SJSA1 (cell line): ENCODE measurements at regions not wholly inside any gene's neighbourhood (a gene's known extent, or its start where the extent isn't known, plus 50 kb on each side); places are given as distances from the start of the nearest gene placed in this dataset.

Experiments
- DNase-seq, 2 experiments: peaks; one replicate each; pipeline ENCODE4 v3.0.0-alpha.2; 2015 to 2020; ENCODE audit warnings: low spot score in 2 of 2, low read depth in 1 of 2
- H3K27ac ChIP-seq: fragments of 250-450 bp; sonication (Bioruptor Pico); 2 replicates; pipeline ENCODE4 v1.5.1; 2020; ENCODE audit warnings: mild to moderate bottlenecking, moderate library complexity
- H3K27me3 ChIP-seq: fragments of 250-450 bp; sonication (Bioruptor Pico); replicated peaks from 2 replicates; pipeline ENCODE4 v1.5.1; 2020; ENCODE audit warnings: mild to moderate bottlenecking, moderate library complexity
- H3K36me3 ChIP-seq: fragments of 250-450 bp; sonication (Bioruptor Pico); 2 replicates; pipeline ENCODE4 v1.5.1; 2020; ENCODE audit warnings: mild to moderate bottlenecking
- H3K4me1 ChIP-seq: fragments of 250-450 bp; sonication (Bioruptor Pico); replicated peaks from 2 replicates; pipeline ENCODE4 v1.6.1; 2021; ENCODE audit warnings: mild to moderate bottlenecking
- H3K4me3 ChIP-seq: fragments of 250-450 bp; sonication (Bioruptor Pico); 2 replicates; pipeline ENCODE4 v1.5.1; 2020; ENCODE audit warnings: mild to moderate bottlenecking
- H3K9me3 ChIP-seq: fragments of 250-450 bp; sonication (Bioruptor Pico); replicated peaks from 2 replicates; pipeline ENCODE4 v1.5.1; 2020; ENCODE audit warnings: mild to moderate bottlenecking

DNA sequence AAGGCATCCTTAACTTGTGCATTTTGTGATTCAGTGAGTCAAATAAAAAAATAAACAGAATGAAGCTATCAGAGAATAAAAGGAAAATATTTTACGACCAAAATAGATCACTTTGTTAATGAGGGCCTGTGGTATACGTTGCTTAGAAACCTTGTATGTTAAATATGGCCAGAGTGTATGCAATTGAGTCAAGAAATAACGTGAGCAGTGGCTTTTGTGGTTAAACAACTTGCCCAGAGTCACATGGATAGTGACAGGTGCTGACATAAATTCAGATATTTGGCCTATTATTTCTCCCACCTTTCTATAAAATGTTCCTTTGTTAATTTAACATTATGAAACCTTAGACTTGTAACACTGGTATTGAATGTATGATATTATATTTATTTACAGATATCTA lies 393.4 kb downstream of the PABPC4L start:
- no peak for DNase-seq
- Histone ChIP-seq H3K27ac (no peak overlapping the region), H3K27me3 (no peaks in the 10 kb centered on the region), H3K9me3 (no peaks in the 10 kb centered on the region), H3K4me1 (no peaks in the 10 kb centered on the region), H3K4me3 (no peak overlapping the region), H3K36me3 (no peaks in the 10 kb centered on the region)

DNA sequence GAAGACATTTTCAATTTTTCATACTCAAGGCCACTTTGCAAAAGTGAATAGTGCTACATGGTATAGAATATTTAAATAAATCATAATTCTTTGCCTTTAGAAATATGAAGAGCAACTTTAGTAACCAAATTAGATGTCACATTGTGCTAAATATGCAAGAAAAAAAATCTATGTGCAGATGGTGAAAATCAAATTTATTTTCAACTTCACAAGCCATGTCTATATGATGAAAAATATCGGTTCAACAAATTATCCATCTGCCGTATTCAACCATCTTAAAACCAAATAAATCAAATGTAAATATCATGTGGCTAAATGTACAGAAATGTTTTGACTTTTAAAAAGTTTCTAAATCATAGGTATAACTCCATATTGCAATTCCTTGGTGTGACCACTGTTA lies 398.2 kb downstream of the PABPC4L start:
- no peaks in the 10 kb centered on the region for H3K9me3 ChIP-seq
- no peak overlapping the region for H3K27ac ChIP-seq
- H3K27me3 ChIP-seq, result no peaks in the 10 kb centered on the region
- H3K4me1 ChIP-seq, result no peaks in the 10 kb centered on the region
- no peak for DNase-seq
- no peaks in the 10 kb centered on the region for H3K36me3 ChIP-seq
- H3K4me3 ChIP-seq, result no peak overlapping the region

DNA sequence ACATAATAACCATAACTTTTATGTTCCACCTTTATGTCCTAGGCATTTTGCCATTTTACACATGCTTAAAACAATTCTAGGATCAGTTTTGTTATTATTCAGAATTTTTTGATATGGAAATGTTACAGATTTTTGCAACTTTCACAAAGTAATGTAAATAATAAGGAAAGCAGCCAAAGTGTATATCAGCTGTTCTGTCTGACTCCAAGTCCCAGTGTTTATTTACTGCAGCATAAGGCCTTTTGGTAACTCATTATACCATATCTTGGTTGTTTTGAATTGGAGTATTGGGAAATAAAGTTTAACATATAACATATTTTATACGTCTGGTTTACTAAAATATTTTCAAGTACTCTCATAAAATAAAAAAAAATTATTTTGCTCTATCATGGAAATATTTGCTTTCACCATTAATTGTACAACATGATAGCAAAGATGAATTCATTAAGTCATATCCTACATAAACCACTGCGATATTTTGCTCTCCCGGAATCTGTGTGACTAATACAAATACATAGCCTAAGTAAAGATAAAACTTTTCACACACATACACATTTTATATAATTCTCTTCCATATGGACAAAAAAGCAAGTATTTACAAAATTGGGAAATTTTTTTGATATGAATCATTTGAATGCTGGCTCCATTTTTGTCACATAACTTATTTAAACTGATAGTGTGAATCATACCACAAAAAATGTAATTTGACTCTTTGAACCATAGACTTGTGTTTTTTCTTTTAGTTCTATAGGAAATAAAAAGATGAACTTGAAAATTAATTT lies 399.0 kb downstream of the PABPC4L start:
- Histone ChIP-seq H3K36me3 (no peaks in the 10 kb centered on the region), H3K4me3 (no peak overlapping the region), H3K4me1 (no peaks in the 10 kb centered on the region), H3K27me3 (no peaks in the 10 kb centered on the region), H3K9me3 (no peaks in the 10 kb centered on the region), H3K27ac (no peak overlapping the region)
- no peak for DNase-seq

DNA sequence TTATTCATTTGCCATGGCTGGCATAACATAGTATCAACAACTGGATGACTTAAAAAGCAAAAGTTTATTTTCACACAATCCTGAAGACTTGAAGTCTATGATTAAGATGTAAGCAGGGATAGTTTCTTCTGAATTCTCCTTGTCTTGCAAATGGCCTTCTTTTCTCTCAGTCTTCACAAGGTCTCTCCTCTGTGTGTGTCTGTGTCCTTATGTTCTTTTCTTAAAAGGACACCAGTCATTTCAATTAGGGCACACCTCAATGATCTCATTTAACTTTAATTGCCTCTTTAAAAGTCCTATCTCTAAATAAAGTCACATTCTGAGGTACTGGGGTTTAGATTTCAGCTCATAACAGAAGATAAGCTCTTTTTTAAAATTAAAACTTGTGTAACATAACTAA lies 399.7 kb downstream of the PABPC4L start:
- no peak for DNase-seq

DNA sequence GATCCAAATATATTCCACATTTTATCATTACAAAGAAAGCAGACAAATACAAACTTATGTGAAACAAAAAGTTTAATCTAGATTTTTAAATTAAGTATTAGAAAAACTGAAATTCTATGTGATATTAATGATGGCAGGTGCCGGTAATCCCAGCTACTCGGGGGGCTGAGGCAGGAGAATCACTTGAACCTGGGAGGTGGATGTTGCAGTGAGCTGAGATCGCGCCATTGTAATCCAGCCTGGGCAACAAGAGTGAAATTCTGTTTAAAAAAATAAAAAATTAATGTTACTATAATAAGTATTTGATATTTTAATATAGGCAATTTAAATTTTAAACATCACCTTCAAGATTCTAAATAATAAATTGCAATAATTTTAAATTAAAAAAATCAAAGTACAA lies 400.6 kb downstream of the PABPC4L start:
- no peak for DNase-seq
- Histone ChIP-seq H3K36me3 (no peaks in the 10 kb centered on the region), H3K9me3 (no peaks in the 10 kb centered on the region), H3K4me3 (no peak overlapping the region), H3K27ac (no peak overlapping the region), H3K4me1 (no peaks in the 10 kb centered on the region), H3K27me3 (no peaks in the 10 kb centered on the region)

More for the DNA sequence above, 399.7 kb downstream of the PABPC4L start:
- Histone ChIP-seq H3K4me3 (no peak overlapping the region), H3K9me3 (no peaks in the 10 kb centered on the region), H3K27ac (no peak overlapping the region), H3K36me3 (no peaks in the 10 kb centered on the region), H3K4me1 (no peaks in the 10 kb centered on the region), H3K27me3 (no peaks in the 10 kb centered on the region)

DNA sequence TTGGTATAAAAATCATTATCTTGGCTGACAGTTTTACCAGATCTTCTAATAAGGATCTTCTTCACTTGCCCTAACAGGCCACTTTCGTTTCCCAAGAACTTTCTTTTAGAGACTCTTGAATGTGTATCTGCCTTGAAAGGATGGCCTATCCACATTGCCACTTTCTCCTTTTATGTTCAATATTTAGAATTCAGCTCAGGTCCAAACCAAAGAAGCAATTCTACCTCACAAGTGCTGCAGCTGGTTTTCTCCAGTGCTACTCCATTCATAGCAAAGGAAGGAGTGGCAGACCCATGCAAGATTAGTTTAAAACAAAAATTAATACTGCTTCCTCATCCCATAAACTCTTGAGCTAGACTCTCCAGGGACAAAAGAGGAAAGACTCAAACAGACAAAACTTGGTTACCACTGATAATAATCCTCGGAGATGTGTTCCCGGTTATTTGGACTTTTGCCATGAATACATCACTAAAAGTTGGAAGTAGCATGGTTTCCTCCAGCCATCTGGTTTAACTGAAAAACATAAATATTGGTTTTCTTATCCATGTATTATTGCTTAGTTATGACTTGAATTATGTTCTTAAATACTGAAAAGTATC lies 401.8 kb downstream of the PABPC4L start:
- Histone ChIP-seq H3K27ac (no peak overlapping the region), H3K36me3 (no peaks in the 10 kb centered on the region), H3K4me3 (no peak overlapping the region), H3K4me1 (no peaks in the 10 kb centered on the region), H3K27me3 (no peaks in the 10 kb centered on the region), H3K9me3 (no peaks in the 10 kb centered on the region)
- DNase-seq, result no peak

DNA sequence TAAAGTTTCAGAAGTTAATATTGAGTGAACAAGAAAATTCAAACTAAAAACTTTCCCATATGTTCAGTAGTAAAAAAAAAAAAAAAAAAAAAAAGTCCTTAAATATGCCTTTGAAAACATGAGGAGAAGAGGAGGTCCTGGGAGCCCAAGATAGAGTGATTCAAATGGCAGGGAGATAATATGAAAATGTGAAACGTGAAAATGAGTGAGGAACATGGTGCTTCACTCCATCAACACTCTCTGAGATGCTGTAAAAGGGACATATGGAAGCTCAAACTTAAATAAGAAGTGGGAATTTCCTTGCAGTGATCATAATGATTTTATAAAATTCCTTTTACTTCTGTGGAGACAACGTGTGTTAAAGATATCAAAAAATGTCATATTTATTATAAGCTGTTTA lies 423.9 kb downstream of the PABPC4L start:
- no peaks in the 10 kb centered on the region for H3K4me1 ChIP-seq
- no peaks in the 10 kb centered on the region for H3K36me3 ChIP-seq
- H3K9me3 ChIP-seq, result no peaks in the 10 kb centered on the region
- H3K27me3 ChIP-seq, result no peaks in the 10 kb centered on the region
- no peak overlapping the region for H3K27ac ChIP-seq
- no peak overlapping the region for H3K4me3 ChIP-seq
- no peak for DNase-seq

DNA sequence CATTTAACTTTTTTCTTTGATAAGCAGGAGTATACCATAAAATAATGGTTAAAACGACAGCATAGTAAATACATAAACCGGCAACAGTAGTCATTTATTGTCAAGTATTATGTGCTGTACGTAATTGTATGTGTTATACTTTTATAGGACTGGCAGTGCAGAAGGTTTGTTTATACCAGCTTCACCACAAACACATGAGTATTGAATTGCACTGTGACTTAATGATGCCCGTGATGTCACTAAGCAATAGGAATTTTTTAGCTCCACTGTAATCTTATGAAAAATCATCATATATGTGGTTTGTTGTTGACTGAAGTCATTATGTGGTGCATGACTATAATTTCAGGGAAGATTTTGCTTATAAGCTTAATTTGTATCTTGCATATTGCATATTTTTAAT lies 424.6 kb downstream of the PABPC4L start:
- H3K4me3 ChIP-seq, result no peak overlapping the region
- DNase-seq, result no peak
- no peaks in the 10 kb centered on the region for H3K36me3 ChIP-seq

DNA sequence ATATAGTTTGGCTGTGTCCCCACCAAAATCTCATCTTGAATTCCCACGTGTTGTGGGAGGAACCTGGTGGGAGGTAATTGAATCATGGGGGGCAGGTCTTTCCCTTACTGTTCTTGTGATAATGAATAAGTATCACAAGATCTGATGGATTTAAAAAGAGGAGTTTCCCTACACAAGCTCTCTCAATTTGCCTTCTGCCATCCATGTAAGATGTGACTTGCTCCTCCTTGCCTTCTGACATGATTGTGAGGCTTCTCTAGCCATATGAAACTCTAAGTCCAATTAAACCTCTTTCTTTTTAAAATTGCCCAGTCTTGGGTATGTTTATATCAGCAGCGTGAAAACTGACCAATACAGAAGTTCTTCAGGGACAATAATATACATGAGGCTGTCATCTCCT lies 425.1 kb downstream of the PABPC4L start:
- Histone ChIP-seq H3K27me3 (no peaks in the 10 kb centered on the region), H3K4me3 (no peak overlapping the region), H3K36me3 (no peaks in the 10 kb centered on the region), H3K9me3 (no peaks in the 10 kb centered on the region), H3K27ac (no peak overlapping the region), H3K4me1 (no peaks in the 10 kb centered on the region)
- no peak for DNase-seq

More for the DNA sequence above, 424.6 kb downstream of the PABPC4L start:
- no peaks in the 10 kb centered on the region for H3K27me3 ChIP-seq
- no peak overlapping the region for H3K27ac ChIP-seq
- no peaks in the 10 kb centered on the region for H3K9me3 ChIP-seq
- H3K4me1 ChIP-seq, result no peaks in the 10 kb centered on the region

DNA sequence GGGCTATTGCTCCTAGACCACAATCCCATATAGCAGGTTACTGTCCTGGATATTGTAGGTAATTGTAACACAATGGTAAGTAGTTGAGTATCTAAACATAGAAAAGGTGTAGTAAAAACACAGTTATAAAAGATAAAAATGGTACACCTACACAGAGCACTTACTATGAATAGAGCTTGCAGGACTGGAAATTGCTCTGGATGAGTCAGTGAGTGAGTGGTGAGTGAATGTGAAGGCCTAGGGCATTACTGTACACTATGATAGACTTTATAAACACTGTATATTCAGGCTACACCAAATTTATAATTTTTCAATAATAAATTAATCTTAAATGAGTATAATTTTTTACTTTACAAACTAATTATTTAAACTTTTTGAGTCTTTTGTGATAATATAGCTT lies 425.7 kb downstream of the PABPC4L start:
- Histone ChIP-seq H3K9me3 (no peaks in the 10 kb centered on the region), H3K36me3 (no peaks in the 10 kb centered on the region), H3K4me3 (no peak overlapping the region), H3K4me1 (no peaks in the 10 kb centered on the region), H3K27me3 (no peaks in the 10 kb centered on the region), H3K27ac (no peak overlapping the region)
- no peak for DNase-seq

DNA sequence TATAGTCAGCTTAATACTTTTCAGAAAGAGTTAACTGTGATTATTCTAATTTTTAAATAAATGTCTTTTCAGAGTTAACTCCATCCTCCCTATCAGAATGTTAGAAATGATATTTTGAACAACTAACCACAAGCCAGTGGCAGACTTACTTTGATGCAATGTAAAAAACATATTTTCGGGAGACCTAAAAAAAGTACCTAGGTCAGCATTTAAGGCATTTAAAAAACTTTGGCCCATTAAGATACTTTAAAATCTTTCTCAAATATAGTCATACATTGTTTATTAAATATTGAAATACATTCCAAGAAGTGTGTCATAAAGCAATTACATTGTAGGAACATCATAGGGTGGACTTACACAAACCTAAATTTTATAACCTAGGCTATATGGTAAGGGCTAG lies 426.1 kb downstream of the PABPC4L start:
- DNase-seq, result no peak
- no peaks in the 10 kb centered on the region for H3K4me1 ChIP-seq
- no peak overlapping the region for H3K4me3 ChIP-seq
- H3K9me3 ChIP-seq, result no peaks in the 10 kb centered on the region
- no peaks in the 10 kb centered on the region for H3K27me3 ChIP-seq
- H3K27ac ChIP-seq, result no peak overlapping the region
- H3K36me3 ChIP-seq, result no peaks in the 10 kb centered on the region

DNA sequence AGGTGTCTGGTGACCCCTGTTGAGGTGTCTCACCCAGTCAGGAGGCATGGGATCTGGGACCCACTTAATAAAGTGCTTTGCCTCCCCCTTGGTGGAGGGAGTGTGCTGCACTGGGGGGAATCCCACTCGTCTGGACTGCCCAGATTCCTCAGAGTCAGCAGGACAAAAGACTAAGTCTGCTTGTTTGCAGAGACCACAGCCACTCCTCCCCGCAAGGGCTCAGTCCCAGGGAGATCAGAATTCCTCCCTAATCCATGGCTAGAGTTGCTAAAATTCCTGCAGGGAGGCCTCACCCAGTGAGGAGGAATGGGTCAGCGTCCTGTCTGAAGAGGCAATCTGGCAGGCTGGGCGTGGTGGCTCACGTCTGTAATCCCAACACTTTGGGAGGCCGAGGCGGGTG lies 442.2 kb downstream of the PABPC4L start:
- H3K36me3 ChIP-seq, result no peaks in the 10 kb centered on the region
- no peak overlapping the region for H3K27ac ChIP-seq
- H3K9me3 ChIP-seq, result 0 out of 2 replicates have a peak, but pooled peaks cover 3% of the 10 kb centered on the region
- no peak overlapping the region for H3K4me3 ChIP-seq
- no peaks in the 10 kb centered on the region for H3K27me3 ChIP-seq
- DNase-seq, result no peak
- no peaks in the 10 kb centered on the region for H3K4me1 ChIP-seq

DNA sequence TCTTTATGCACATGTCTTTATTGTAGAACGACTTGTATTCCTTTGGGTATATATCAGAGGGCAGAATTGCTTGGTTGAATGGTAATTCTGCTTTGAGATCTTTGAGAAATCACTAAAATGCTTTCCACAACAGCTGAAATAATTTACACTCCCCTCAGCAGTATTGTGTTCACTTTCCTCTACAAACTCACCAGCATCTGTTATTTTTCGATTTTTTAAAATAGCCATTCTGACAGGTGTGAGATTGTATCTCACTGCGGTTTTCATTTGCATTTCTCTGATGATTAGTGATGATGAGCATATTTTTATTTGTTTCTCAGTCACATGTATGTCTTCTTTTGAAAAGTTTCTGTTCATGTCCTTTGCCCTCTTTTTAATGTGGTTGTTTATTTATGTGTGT lies 459.8 kb downstream of the PABPC4L start:
- H3K4me1 ChIP-seq, result no peaks in the 10 kb centered on the region
- no peak for DNase-seq
- no peaks in the 10 kb centered on the region for H3K27me3 ChIP-seq
- H3K9me3 ChIP-seq, result peaks cover 5% of the 10 kb centered on the region; the same call in 1 of the 2 replicates
- H3K27ac ChIP-seq, result no peak overlapping the region
- H3K4me3 ChIP-seq, result no peak overlapping the region
- no peaks in the 10 kb centered on the region for H3K36me3 ChIP-seq

DNA sequence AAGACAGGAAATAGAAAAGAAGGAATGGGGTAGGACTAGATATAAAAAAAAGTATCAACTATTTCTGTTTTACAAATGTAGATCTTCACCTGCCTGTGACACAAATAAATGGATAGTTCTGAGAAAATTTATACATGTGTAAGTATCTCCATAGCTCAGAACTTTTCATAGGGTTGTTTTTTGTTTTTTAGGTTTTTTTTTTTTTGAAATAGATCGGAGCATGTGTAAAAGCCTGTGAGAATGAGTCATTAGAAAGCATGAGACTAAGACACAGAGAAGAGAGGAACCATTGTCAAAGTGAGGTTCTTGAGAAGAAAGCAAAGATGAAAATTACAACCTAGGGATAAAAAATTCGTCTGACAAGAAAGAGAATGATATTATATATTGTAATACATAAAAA lies 481.6 kb downstream of the PABPC4L start:
- no peak for DNase-seq
- Histone ChIP-seq H3K27me3 (no peaks in the 10 kb centered on the region), H3K4me1 (no peaks in the 10 kb centered on the region), H3K27ac (no peak overlapping the region), H3K36me3 (no peaks in the 10 kb centered on the region), H3K9me3 (0 out of 2 replicates have a peak, but pooled peaks cover 3% of the 10 kb centered on the region), H3K4me3 (no peak overlapping the region)
